NCI-H446 (cell line): ENCODE measurements at regions not wholly inside any gene's neighbourhood (a gene's known extent, or its start where the extent isn't known, plus 50 kb on each side); places are given as distances from the start of the nearest gene placed in this dataset.
A peak's percentile ranks its signal among the peaks of the same experiment; 100 is the strongest.

Experiments used
- DNase-seq, 2 experiments: peaks; one replicate each; lab custom pipeline; 2025; lab: John Stamatoyannopoulos, UW

GRCh38 chr13:26989261-26989956, 182.2 kb downstream of the USP12 start:
- DNase-seq: no peak

- DNase-seq: no peak
Observed at GRCh38 chr13:26988059-26988769, 183.4 kb downstream of the USP12 start.

GRCh38 chr13:26987486-26988013, 184.1 kb downstream of the USP12 start:
- DNase-seq: no peak

GRCh38 chr13:26985285-26985878, 186.2 kb downstream of the USP12 start:
- peak; percentile 69 to 82 for DNase-seq

GRCh38 chr13:26984337-26984736, 187.3 kb downstream of the USP12 start:
- DNase-seq: no peak

GRCh38 chr13:26983543-26984320, 187.9 kb downstream of the USP12 start:
- no peak for DNase-seq

- DNase-seq: no peak
Observed at GRCh38 chr13:26980099-26981031, 191.2 kb downstream of the USP12 start.

- no peak for DNase-seq
Observed at GRCh38 chr13:26979334-26979733, 192.3 kb downstream of the USP12 start.

GRCh38 chr13:26978081-26978860, 193.3 kb downstream of the USP12 start:
- DNase-seq: no peak

GRCh38 chr13:26977541-26977940, 194.1 kb downstream of the USP12 start:
- DNase-seq: no peak

- DNase-seq: no peak
Observed at GRCh38 chr13:26976313-26976712, 195.3 kb downstream of the USP12 start.

GRCh38 chr13:26973946-26974345, 197.7 kb downstream of the USP12 start:
- no peak for DNase-seq

- DNase-seq: no peak
Observed at GRCh38 chr13:26973295-26973694, 198.3 kb downstream of the USP12 start.

- DNase-seq: no peak
Observed at GRCh38 chr13:26971990-26972887, 199.4 kb downstream of the USP12 start.

GRCh38 chr13:26968431-26969341, 202.9 kb downstream of the USP12 start:
- DNase-seq: peak in 1 of 2 experiments; percentile 21

GRCh38 chr13:26967119-26968038, 204.2 kb downstream of the USP12 start:
- peak; percentile 23 to 81 for DNase-seq

GRCh38 chr13:26966701-26967080, 204.9 kb downstream of the USP12 start:
- no peak for DNase-seq
